HG03108 (cell line): ENCODE measurements at regions not wholly inside any gene's neighbourhood (a gene's known extent, or its start where the extent isn't known, plus 50 kb on each side); places are given as distances from the start of the nearest gene placed in this dataset.

Experiments
- ATAC-seq: cut with Tn5 transposase; IDR thresholded peaks from one replicate; pipeline ENCODE4 v1.9.1; 2021; ENCODE audit warnings: moderate library complexity; ENCODE audit not compliant: unreplicated experiment

DNA sequence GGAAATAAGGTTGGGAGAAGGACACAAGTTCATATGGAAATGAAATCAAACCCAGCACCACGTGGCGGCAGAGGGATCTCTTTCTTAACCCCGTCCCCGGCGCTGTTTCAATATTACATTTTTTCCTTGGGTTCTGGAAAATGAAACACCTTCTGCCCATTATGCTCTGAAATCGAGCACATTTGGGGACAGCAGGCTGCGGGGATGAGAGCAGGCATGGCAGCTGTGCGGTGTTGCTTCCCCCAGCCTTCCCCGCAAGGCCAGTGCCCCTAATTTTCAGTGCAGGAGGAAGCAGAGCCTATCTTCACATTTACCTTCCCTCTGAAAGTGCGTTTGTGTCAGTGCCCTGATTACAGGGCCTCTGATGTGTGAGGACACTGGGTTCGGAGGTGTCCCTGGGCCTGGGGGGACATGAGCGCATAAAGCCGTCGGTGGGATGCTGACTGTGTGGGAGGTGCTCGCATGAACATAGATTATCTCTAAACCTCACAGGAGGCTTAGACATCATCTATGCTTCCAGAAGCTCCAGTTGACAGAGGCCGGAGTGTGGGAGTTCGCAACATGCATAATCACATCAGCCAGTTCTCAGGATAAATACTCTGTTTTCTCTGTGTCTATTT lies 921.3 kb downstream of the BRD1 start:
- no peak for ATAC-seq

DNA sequence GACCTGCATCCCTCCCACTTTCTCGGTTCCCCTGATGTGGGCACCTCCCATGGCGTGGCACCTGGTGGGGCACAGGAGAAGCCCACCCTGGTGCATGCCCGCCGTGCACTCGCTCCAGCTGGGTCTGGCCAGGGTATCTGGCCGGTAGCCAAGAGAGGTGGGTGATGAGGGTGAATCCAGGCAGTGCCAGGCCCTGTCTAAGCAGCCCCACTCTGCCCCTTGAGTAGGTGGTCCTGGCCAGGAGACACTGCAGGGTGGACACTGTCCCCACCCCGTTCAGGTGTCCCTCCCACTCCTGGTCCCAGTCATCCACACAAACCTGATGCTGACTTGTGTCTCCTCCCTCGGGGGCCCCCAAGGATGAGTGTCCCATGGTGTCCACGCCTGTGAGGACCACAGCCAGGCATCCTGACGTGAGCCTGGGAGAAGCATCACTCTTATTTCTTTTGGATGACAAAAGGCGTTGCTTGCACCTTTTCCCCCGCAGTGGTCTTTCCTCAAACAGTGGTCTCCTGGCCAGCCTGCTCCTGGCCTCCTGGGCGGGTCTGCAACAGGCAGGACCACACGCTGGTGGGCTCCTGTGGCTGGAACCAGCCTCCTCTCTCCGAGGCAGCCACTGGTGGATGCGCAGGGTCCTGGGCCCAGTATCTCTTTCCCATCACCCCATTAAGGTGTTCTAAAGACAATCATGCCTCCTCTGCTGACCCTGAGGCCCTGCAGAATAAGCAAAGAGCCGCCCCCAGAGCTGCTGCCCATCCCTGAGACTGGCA lies 922.3 kb downstream of the BRD1 start:
- no peak for ATAC-seq

- ATAC-seq: no peak
These were observed 924.6 kb downstream of the BRD1 start for GRCh38 chr22:48902983-48903650.

GRCh38 chr22:48902001-48902869 lies 925.4 kb downstream of the BRD1 start:
- ATAC-seq: no peak

DNA sequence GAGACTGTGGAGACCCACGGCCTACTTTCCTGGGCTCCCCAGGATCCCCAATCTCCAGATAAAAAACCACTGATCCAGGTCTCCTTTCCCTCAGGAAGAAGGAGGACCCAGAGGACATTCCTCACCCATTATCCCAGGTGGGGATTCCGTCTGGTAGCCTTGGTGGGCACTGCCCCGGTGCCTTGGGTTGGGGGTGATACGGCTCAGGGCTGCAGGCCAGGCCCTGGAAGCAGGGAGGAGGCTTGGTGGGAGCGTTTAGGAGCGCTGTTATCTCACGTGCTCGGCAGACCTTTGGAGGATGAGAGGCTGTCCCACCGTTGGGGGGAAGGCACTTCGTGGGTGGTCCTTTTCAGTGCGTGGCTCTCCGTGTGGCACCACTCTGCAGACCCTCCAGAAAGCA lies 926.3 kb downstream of the BRD1 start:
- ATAC-seq: no peak

GRCh38 chr22:48900626-48901025 lies 927.0 kb downstream of the BRD1 start:
- ATAC-seq: no peak

DNA sequence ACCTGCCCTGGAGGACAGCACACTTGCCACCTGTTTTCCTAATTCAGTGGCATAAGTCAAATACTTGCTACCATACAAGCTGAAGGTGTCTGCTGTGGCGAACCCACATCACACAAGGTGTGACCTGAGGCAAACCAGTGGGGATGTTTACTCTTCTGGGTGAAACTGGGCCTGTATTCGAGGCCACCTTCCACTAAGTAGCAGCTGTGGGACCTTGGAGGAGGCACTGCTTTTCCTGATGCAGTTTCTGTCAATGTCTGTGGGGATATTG lies 927.4 kb downstream of the BRD1 start:
- ATAC-seq: no peak

GRCh38 chr22:48899523-48900326 lies 927.9 kb downstream of the BRD1 start:
- ATAC-seq: no peak

DNA sequence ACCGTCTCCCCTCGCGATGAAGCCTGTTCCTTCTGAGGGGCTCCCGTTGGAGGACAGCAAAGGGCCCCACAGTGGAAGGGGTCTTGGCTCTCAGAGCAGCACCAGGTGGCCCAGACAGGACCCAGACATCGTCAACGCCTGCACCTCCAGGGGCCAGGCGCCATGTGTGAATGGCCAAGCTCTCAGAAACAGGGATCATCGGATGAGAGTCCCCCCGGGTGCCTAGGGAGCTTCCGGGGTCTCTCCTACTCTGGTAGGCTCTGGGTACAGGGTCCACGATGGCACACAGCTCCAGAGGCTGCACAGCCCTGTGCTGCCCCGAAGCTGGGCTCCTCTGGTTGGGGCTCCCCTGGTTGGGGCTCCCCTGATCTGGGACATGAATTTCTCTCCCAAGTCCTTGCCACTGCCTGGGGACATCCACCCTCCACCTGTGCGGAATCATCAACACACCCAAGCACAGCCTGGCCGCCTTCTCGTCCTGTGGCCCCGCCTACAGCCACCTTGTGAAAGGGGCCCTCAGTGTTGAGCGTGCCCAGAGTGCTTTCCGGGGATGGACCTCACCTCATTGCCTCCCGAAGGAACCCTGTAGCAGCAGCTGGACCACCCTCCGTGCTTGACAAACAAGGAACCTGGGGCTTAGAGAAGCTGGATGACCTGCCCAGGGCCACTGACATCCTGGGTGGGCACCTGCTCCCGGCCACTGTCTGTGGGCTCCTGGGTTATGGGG lies 929.0 kb downstream of the BRD1 start:
- ATAC-seq: no peak

DNA sequence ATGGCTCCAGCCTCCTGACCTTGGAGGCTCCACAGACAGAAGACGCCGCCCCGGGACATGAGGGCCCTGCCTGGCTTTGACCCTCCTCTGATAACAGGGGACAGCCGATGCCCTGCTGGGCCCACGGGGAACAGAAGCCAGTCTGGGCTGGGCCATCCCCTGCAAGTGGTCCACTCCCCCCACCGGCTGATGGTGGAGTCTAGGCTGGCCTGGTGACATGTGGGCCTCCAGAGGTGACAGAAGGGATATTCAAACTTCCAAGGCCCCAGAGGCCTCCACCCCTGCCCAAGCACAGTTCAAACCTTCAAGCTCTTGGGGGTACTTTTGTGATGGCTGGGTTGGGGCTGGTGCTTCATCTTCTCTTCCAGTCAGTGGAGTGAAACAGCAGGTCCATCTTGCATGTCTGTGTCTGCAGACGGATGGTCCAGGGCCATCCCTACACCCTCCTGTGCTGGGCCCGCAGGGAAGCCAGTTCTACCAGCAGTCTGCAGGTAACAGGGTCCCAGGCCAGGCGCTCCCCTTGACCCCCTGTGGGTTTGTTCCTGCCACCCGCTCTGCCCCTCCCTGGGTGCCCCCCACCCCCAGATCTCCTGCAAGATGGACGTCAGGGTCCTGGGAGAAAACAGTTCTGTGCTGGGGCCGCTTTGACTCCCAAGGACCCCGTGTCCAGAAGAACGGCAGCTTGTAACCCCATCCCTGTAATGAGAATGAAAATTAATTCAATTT lies 929.9 kb downstream of the BRD1 start:
- ATAC-seq: no peak

DNA sequence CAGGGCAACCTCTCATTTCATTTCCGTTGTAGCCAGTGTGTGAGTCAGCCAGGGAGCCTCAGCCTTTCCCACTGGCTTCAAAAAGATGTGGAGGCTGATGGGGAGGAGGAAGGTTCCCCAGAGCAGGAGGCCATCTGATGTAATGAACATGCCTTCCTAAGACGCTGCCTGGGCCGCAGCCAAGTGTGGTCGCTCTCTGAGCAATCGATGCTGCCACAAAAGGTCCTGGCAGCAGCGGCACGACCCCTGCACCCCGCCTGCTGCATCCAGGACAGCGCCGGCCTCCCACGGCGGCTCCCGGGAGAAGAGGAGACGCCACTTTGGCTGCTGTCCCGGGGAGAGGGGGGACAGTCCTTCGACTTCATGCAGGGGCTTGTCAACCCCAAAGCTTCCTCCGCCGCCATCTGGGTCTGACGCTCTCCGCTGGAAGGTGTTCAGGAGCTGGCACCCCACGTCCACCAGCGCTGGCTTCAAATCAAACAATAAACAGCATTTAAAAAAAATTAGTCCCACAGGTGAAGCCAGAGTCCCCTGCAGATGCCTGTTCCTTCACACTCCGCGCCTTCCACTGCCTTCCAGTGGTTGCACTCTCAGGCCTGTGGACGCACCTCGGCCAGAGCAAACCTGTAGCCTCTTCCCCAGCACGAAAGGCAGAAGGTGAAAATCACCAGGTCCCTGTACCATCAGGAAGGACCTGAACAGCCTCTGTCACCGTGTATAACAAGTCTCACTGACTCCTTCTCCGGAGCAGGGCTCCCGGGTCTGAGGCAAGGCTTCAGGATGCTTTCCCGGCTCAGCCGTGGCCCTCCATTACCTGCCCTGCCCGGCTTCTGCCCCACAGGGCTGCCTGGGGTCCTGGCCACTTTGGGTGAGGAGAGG lies 930.7 kb downstream of the BRD1 start:
- ATAC-seq: no peak

GRCh38 chr22:48895831-48896765 lies 931.6 kb downstream of the BRD1 start:
- no peak for ATAC-seq

DNA sequence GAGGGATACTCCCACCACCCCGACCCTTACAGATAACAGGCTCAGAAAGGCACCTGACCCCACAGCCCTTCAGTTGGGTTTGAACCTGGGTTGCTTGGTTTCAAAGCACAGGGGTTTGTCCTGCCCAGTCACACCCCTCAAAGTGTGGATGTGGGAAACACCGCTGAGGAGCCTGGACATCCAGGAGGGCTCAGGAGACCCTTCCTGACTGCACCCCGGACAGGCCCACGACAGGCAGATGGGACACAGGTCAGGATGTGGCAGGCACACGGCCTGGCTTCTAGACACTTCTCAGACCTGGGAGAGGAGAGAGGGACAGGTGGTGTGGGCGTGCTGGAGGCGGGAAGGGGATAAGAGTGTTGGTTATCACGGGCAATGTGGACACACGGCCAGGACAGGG lies 932.3 kb downstream of the BRD1 start:
- no peak for ATAC-seq

- ATAC-seq: no peak
These were observed 932.8 kb downstream of the BRD1 start for GRCh38 chr22:48894804-48895250.

DNA sequence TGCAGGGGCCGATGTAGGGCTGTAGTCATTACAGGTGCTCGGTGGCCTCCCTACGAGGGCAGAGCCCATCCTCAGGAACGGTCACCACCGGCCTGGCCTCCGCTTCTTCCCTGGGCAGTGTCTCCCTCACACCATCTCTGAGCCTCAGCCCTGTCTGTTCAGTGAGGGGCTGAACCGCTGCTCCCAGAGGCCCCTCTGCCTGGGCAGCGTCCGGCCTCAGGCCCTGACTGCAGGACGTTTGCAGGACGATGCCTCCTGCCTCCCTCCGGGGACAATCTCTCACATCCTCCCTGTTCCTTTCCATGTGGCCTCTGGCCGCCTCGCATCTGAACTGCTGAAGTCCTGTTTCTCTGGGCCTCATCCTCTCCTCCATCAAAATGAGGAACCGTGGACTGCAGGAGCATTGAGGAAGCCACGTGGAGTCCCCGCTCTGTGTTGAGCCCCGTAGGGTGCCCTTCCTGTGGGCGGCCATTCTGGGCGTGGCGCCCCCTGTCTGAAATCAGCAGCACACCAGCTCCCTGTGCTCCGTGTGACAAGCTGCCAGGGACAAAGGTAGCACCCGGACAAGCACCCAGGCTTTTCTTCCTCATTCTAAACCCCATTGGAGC lies 933.5 kb downstream of the BRD1 start:
- ATAC-seq: no peak

GRCh38 chr22:48893288-48894063 lies 934.2 kb downstream of the BRD1 start:
- no peak for ATAC-seq
